ACHN (cell line): ENCODE measurements at regions not wholly inside any gene's neighbourhood (a gene's known extent, or its start where the extent isn't known, plus 50 kb on each side); places are given as distances from the start of the nearest gene placed in this dataset.
"Not testable (repeated sequence)": the region's sequence is repeated elsewhere in the genome, so short reads cannot be mapped to it uniquely, and the experiment has no call there.

Source experiments
- DNase-seq: peaks from one replicate; pipeline ENCODE4 v3.0.0-alpha.2; 2015
- in situ Hi-C: cut with HindIII; loops from 2 replicates; pipeline ENCODE4 v1.10.0; 2017; ENCODE audit warnings: low sequenced_read_pairs, low pct_ligation_motif_present, low pct_unique_long_range_greater_than_20kb

GRCh38 chr15:96600350-96600749, 269.9 kb downstream of the NR2F2 start:
- in situ Hi-C loops: no loop called here
- no peak for DNase-seq

GRCh38 chr15:96606617-96607016, 276.1 kb downstream of the NR2F2 start:
- DNase-seq: no peak
- in situ Hi-C loops: no loop called here

GRCh38 chr15:96610757-96611156, 280.3 kb downstream of the NR2F2 start:
- no peak for DNase-seq
- in situ Hi-C loops: no loop called here

- in situ Hi-C loops: no loop called here
Observed at GRCh38 chr15:96612917-96613316, 282.4 kb downstream of the NR2F2 start.

GRCh38 chr15:96619174-96619573, 288.7 kb downstream of the NR2F2 start:
- DNase-seq: no peak

More at GRCh38 chr15:96612917-96613316, 282.4 kb downstream of the NR2F2 start:
- DNase-seq: no peak

GRCh38 chr15:96622714-96623113, 292.2 kb downstream of the NR2F2 start:
- no peak for DNase-seq
- in situ Hi-C loops: no loop called here

More at GRCh38 chr15:96619174-96619573, 288.7 kb downstream of the NR2F2 start:
- in situ Hi-C loops: no loop called here

GRCh38 chr15:96625256-96625655, 294.8 kb downstream of the NR2F2 start:
- in situ Hi-C loops: no loop called here
- no peak for DNase-seq

GRCh38 chr15:96627031-96627568, 296.6 kb downstream of the NR2F2 start:
- in situ Hi-C loops: no loop called here
- no peak for DNase-seq

- in situ Hi-C loops: no loop called here
- DNase-seq: no peak
Observed at GRCh38 chr15:96629511-96629910, 299.0 kb downstream of the NR2F2 start.

GRCh38 chr15:96638793-96639192, 308.3 kb downstream of the NR2F2 start:
- DNase-seq: no peak
- in situ Hi-C loops: no loop called here

GRCh38 chr15:96645796-96646195, 315.3 kb downstream of the NR2F2 start:
- no peak for DNase-seq
- in situ Hi-C loops: no loop called here

- DNase-seq: no peak
- in situ Hi-C loops: no loop called here
Observed at GRCh38 chr15:96648866-96649265, 318.4 kb downstream of the NR2F2 start.

GRCh38 chr15:96657096-96657495, 326.6 kb downstream of the NR2F2 start:
- in situ Hi-C loops: no loop called here
- DNase-seq: no peak

- DNase-seq, in situ Hi-C loops: not testable (repeated sequence)
Observed at GRCh38 chr15:96666979-96667378, 336.5 kb downstream of the NR2F2 start.

- in situ Hi-C loops: no loop called here
- DNase-seq: no peak
Observed at GRCh38 chr15:96670389-96670788, 339.9 kb downstream of the NR2F2 start.

GRCh38 chr15:96672629-96673028, 342.1 kb downstream of the NR2F2 start:
- in situ Hi-C loops: no loop called here
- no peak for DNase-seq

- in situ Hi-C loops: no loop called here
- DNase-seq: no peak
Observed at GRCh38 chr15:96678386-96678785, 347.9 kb downstream of the NR2F2 start.

- no peak for DNase-seq
- in situ Hi-C loops: no loop called here
Observed at GRCh38 chr15:96687388-96688107, 357.0 kb downstream of the NR2F2 start.

- in situ Hi-C loops: no loop called here
- no peak for DNase-seq
Observed at GRCh38 chr15:96690733-96691132, 360.2 kb downstream of the NR2F2 start.

- in situ Hi-C loops: no loop called here
- no peak for DNase-seq
Observed at GRCh38 chr15:96692826-96693225, 362.3 kb downstream of the NR2F2 start.
